HepG2 (cell line): ENCODE measurements at regions not wholly inside any gene's neighbourhood (a gene's known extent, or its start where the extent isn't known, plus 50 kb on each side); places are given as distances from the start of the nearest gene placed in this dataset.

Experiments used
- CTCF ChIP-seq: sonication (generic); formaldehyde crosslinking; IDR thresholded peaks from 2 replicates; pipeline ENCODE4 v1.5.0; 2020; ENCODE audit warnings: mild to moderate bottlenecking, missing genetic modification reagents, moderate library complexity
- EZH2 ChIP-seq: conservative IDR thresholded peaks from 2 replicates; pipeline ENCODE4 v1.6.1; 2012; ENCODE audit warnings: mild to moderate bottlenecking, low read depth, low read length, moderate library complexity
- JUND ChIP-seq: sonication (generic); formaldehyde crosslinking; IDR thresholded peaks from 2 replicates; pipeline ENCODE4 v1.8.0; 2022; ENCODE audit warnings: mild to moderate bottlenecking, missing genetic modification reagents
- KAT2B ChIP-seq: fragments of 150-350 bp; IDR thresholded peaks from 2 replicates; pipeline ENCODE4 v1.6.1; 2014; ENCODE audit warnings: low read depth, low read length, borderline replicate concordance
- POLR2AphosphoS2 ChIP-seq: IDR thresholded peaks from 2 replicates; pipeline ENCODE4 v1.6.1; 2011; ENCODE audit warnings: low read depth, low read length, improper control_type of control experiment
- RAD21 ChIP-seq: fragments of 450-650 bp; formaldehyde crosslinking; IDR thresholded peaks from 2 replicates; pipeline ENCODE4 v1.5.0; 2020; ENCODE audit warnings: mild to moderate bottlenecking
- TBL1XR1 ChIP-seq: fragments of 150-350 bp; IDR thresholded peaks from 2 replicates; pipeline ENCODE4 v1.6.1; 2014; ENCODE audit warnings: borderline replicate concordance, low read length; ENCODE audit not compliant: partially characterized antibody
- TCF7 ChIP-seq: sonication (generic); IDR thresholded peaks from 2 replicates; pipeline ENCODE4 v1.6.1; 2016; ENCODE audit warnings: antibody characterized with exemption, low read depth
- ZBTB7B ChIP-seq: sonication (generic); formaldehyde crosslinking; IDR thresholded peaks from 2 replicates; pipeline ENCODE4 v1.4.0; 2020; ENCODE audit warnings: missing genetic modification reagents
- ZNF24 ChIP-seq: fragments of 450-650 bp; IDR thresholded peaks from 2 replicates; pipeline ENCODE4 v1.6.1; 2017; ENCODE audit warnings: antibody characterized with exemption, mild to moderate bottlenecking
- ZNF703 ChIP-seq: sonication (generic); formaldehyde crosslinking; IDR thresholded peaks from 2 replicates; pipeline ENCODE4 v1.5.1; 2020; ENCODE audit warnings: missing genetic modification reagents, mild to moderate bottlenecking, moderate library complexity, borderline replicate concordance
- ZNF878 ChIP-seq: sonication (generic); formaldehyde crosslinking; IDR thresholded peaks from 2 replicates; pipeline ENCODE4 v1.8.1; 2023; ENCODE audit warnings: mild to moderate bottlenecking, missing genetic modification reagents, moderate library complexity

GRCh38 chr1:239636347-239636746, 250.0 kb downstream of the CHRM3 start:
- no peak for TF ChIP-seq ZNF703 (CRISPR knock-in tag)
- TF ChIP-seq JUND (CRISPR knock-in tag): no peak
- TF ChIP-seq ZNF24: no peak
- no peak for TF ChIP-seq RAD21 (CRISPR knock-in tag)
- no peak for TF ChIP-seq ZNF878 (CRISPR knock-in tag)
- TF ChIP-seq EZH2: no peak
- no peak for TF ChIP-seq TBL1XR1
- TF ChIP-seq TCF7: no peak
- TF ChIP-seq CTCF (CRISPR knock-in tag): no peak
- TF ChIP-seq POLR2AphosphoS2: no peak
- TF ChIP-seq KAT2B: no peak
- TF ChIP-seq ZBTB7B (CRISPR knock-in tag): no peak
